GM12878 (cell line): ENCODE measurements at regions not wholly inside any gene's neighbourhood (a gene's known extent, or its start where the extent isn't known, plus 50 kb on each side); places are given as distances from the start of the nearest gene placed in this dataset.

Experiments
- ATAC-seq: fragments of 200-7000 bp; cut with Tn5 transposase; 3 replicates; pipeline ENCODE4 v1.9.1; 2020; ENCODE audit warnings: mild to moderate bottlenecking, moderate library complexity
- BruUV-seq: library from RNA; stranded (reverse); fragments of 400-500 nt; replicated peaks from 2 replicates; lab custom pipeline; 2021; lab: Mats Ljungman, UMichigan
- CTCF ChIA-PET: fragments of 300-600 bp; sonication (Branson Sonifier 250); formaldehyde crosslinking; extraction: SDS; loops from one replicate; lab custom pipeline; 2021; ENCODE audit warnings: inconsistent platforms; lab: Yijun Ruan, JAX
- POLR2A ChIA-PET: fragments of 350-600 bp; formaldehyde crosslinking; extraction: SDS; loops from one replicate; lab custom pipeline; 2021; ENCODE audit warnings: inconsistent platforms; lab: Charles Lee
- RAD21 ChIA-PET: fragments of 300-600 bp; sonication (Branson Sonifier 250); formaldehyde crosslinking; loops from one replicate; lab custom pipeline; 2023; ENCODE audit warnings: antibody characterized with exemption; ENCODE audit not compliant: unreplicated experiment; lab: Charles Lee
- SMC1A ChIA-PET: fragments of 300-600 bp; sonication (Branson Sonifier 250); formaldehyde crosslinking; loops from one replicate; lab custom pipeline; 2023; ENCODE audit not compliant: unreplicated experiment, uncharacterized antibody; lab: Charles Lee
- DNase-seq: peaks from one replicate; pipeline ENCODE4 v3.0.0-alpha.2; 2011; ENCODE audit warnings: low read depth, low spot score
- FAIRE-seq: peaks from 3 replicates; lab custom pipeline; 2011; peaks lifted over from hg19 to GRCh38; lab: Jason Lieb, UNC
- H2AFZ ChIP-seq: 2 replicates; pipeline ENCODE4 v1.6.0; 2011; ENCODE audit warnings: low read depth, low read length, control low read depth; ENCODE audit not compliant: control insufficient read depth
- H3K27ac ChIP-seq: 2 replicates; pipeline ENCODE4 v1.5.1; 2011; ENCODE audit warnings: control low read depth; ENCODE audit not compliant: control insufficient read depth, insufficient read depth
- H3K27me3 ChIP-seq, 2 experiments: replicated peaks in 1 of 2; 2 replicates each; pipeline versions ENCODE4 v1.6.0 to v1.6.1; 2011; ENCODE audit warnings: low read length in 1 of 2; ENCODE audit not compliant: control insufficient read depth in 2 of 2, insufficient read depth in 2 of 2
- H3K36me3 ChIP-seq, 2 experiments: 2 replicates each; pipeline ENCODE4 v1.5.1; 2011; ENCODE audit warnings: low read length in 1 of 2; ENCODE audit not compliant: control insufficient read depth in 2 of 2, insufficient read depth in 2 of 2
- H3K4me1 ChIP-seq: 2 replicates; pipeline ENCODE4 v1.6.1; 2011; ENCODE audit warnings: mild to moderate bottlenecking, low read length, moderate library complexity, mixed read lengths; ENCODE audit not compliant: control insufficient read depth, insufficient read depth
- H3K4me2 ChIP-seq: 2 replicates; pipeline ENCODE4 v1.6.0; 2011; ENCODE audit warnings: control low read depth; ENCODE audit not compliant: control insufficient read depth, insufficient read depth
- H3K4me3 ChIP-seq: fragments of 200-600 bp; sonication (generic); 2 replicates; pipeline ENCODE4 v1.5.1; 2016
- H3K79me2 ChIP-seq: 2 replicates; pipeline ENCODE4 v1.6.0; 2011; ENCODE audit warnings: low read length; ENCODE audit not compliant: control insufficient read depth, insufficient read depth
- H3K9ac ChIP-seq: 2 replicates; pipeline ENCODE4 v1.8.0; 2011; ENCODE audit warnings: low read length, control low read depth, mixed read lengths; ENCODE audit not compliant: control insufficient read depth, insufficient read depth
- H3K9me3 ChIP-seq: replicated peaks from 3 replicates; pipeline ENCODE4 v1.5.1; 2011; ENCODE audit warnings: mild to moderate bottlenecking, low read length; ENCODE audit not compliant: control insufficient read depth, insufficient read depth
- H4K20me1 ChIP-seq: 2 replicates; pipeline ENCODE4 v1.6.0; 2011; ENCODE audit not compliant: control insufficient read depth, insufficient read depth
- CREB1 ChIP-seq: IDR thresholded peaks from 2 replicates; pipeline ENCODE4 v1.6.1; 2012; ENCODE audit warnings: low read depth, mild to moderate bottlenecking, inconsistent platforms
- EED ChIP-seq: sonication (generic); IDR thresholded peaks from 2 replicates; pipeline ENCODE4 v1.6.1; 2016; ENCODE audit warnings: antibody characterized with exemption, low read depth
- ETV6 ChIP-seq, 2 experiments: fragments of 450-650 bp in 1 of 2; IDR thresholded peaks in 1 of 2; conservative IDR thresholded peaks in 1 of 2; 2 replicates each; pipeline ENCODE4 v1.6.1; 2014; ENCODE audit warnings: antibody characterized with exemption in 1 of 2, borderline replicate concordance in 1 of 2, low read depth in 1 of 2, mild to moderate bottlenecking in 1 of 2, moderate library complexity in 1 of 2
- FOXM1 ChIP-seq: IDR thresholded peaks from 2 replicates; pipeline ENCODE4 v1.6.1; 2012; ENCODE audit warnings: low read depth, mild to moderate bottlenecking, inconsistent platforms, low read length, moderate library complexity
- GATAD2B ChIP-seq: fragments of 450-650 bp; conservative IDR thresholded peaks from 2 replicates; pipeline ENCODE4 v1.6.1; 2017; ENCODE audit warnings: low read depth, mild to moderate bottlenecking, moderate library complexity
- IKZF1 ChIP-seq: fragments of 450-650 bp; conservative IDR thresholded peaks from 2 replicates; pipeline ENCODE4 v1.6.1; 2017; ENCODE audit warnings: antibody characterized with exemption, mild to moderate bottlenecking
- MEF2A ChIP-seq: IDR thresholded peaks from 2 replicates; pipeline ENCODE4 v1.6.1; 2011; ENCODE audit warnings: low read depth, mild to moderate bottlenecking, low read length, moderate library complexity; ENCODE audit not compliant: insufficient read depth
- MTA2 ChIP-seq: fragments of 450-650 bp; IDR thresholded peaks from 2 replicates; pipeline ENCODE4 v1.6.1; 2016; ENCODE audit warnings: low read depth, mild to moderate bottlenecking, moderate library complexity
- NFIC ChIP-seq: IDR thresholded peaks from 2 replicates; pipeline ENCODE4 v1.6.1; 2012; ENCODE audit warnings: low read depth, mild to moderate bottlenecking, inconsistent platforms, low read length, moderate library complexity
- PML ChIP-seq: IDR thresholded peaks from 2 replicates; pipeline ENCODE4 v1.6.1; 2012; ENCODE audit warnings: low read length, inconsistent platforms
- SPI1 ChIP-seq: IDR thresholded peaks from 2 replicates; pipeline ENCODE4 v1.6.1; 2011; ENCODE audit warnings: low read depth, mild to moderate bottlenecking, low read length, moderate library complexity, borderline replicate concordance; ENCODE audit not compliant: insufficient read depth
- TARDBP ChIP-seq: IDR thresholded peaks from 2 replicates; pipeline ENCODE4 v1.6.1; 2016; ENCODE audit warnings: borderline replicate concordance
- WRNIP1 ChIP-seq: IDR thresholded peaks from 2 replicates; pipeline ENCODE4 v1.6.1; 2011; ENCODE audit warnings: low read depth, low read length, improper control_type of control experiment, borderline replicate concordance
- WGBS: methylation state at CpG from one replicate; pipeline ENCODE4 v1.1.6; 2016; ENCODE audit warnings: low lambda C conversion rate; ENCODE audit not compliant: insufficient replicate concordance, insufficient coverage; ENCODE audit errors: missing lambda C conversion rate; 5-methylcytosine and 5-hydroxymethylcytosine counted together
- in situ Hi-C: fragments of 300-500 bp; cut with MboI; formaldehyde crosslinking; loops from 9 replicates; pipeline ENCODE4 v1.14.3; 2018; ENCODE audit warnings: mixed read lengths
- intact Hi-C: fragments of 100-400 bp; cut with micrococcal nuclease; formaldehyde crosslinking; loops from one replicate; pipeline ENCODE4 v1.14.2; 2022; ENCODE audit not compliant: unreplicated experiment
- TF ChIP-seq, protein P1 (sequence below): fragments of 450-650 bp; conservative IDR thresholded peaks from 2 replicates; pipeline ENCODE4 v1.6.1; 2017; ENCODE audit warnings: mild to moderate bottlenecking, moderate library complexity
- TF ChIP-seq, protein P2 (sequence below): fragments of 450-650 bp; IDR thresholded peaks from 2 replicates; pipeline ENCODE4 v1.6.1; 2016; ENCODE audit warnings: mild to moderate bottlenecking, moderate library complexity, borderline replicate concordance
- TF ChIP-seq, protein P3 (sequence below), 3 experiments: IDR thresholded peaks in 2 of 3; conservative IDR thresholded peaks in 1 of 3; 2 replicates each; pipeline ENCODE4 v1.5.1; 2011; ENCODE audit warnings: low read depth in 3 of 3, low read length in 3 of 3, mild to moderate bottlenecking in 3 of 3, control low read depth in 2 of 3, moderate library complexity in 2 of 3, inconsistent platforms in 1 of 3, mixed read lengths in 1 of 3; ENCODE audit not compliant: control insufficient read depth in 2 of 3, insufficient read depth in 1 of 3; ENCODE audit errors: extremely low read depth in 1 of 3

DNA sequence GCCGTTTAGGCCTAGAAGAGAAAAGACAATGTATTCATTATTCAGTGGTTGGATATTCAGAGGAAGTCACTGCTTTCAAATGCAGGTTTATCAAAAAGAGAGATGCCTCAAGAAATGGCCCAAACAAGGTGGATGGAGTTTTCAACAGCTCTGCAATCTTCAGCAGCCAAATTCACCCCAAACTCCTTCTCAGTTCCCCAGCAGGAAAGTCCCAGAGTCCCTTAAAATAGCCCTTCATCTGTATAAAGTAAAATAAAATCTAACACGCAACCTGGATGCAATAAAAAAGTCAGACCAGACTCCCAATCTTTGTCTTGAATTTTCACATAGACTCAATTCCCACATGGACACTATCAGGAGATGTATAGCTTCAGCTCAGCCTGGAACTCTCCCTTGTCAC, 101.6 kb upstream of the SPATA12 start:
- Histone ChIP-seq H3K36me3 (no peaks in the 10 kb centered on the region), H3K9me3 (no peaks in the 10 kb centered on the region; the same call in 2 of the 3 replicates), H3K27me3 (no peaks in the 10 kb centered on the region), H4K20me1 (no peaks in the 10 kb centered on the region), H3K4me3 (0 out of 2 replicates have a peak overlapping the region, but pooled peaks have one; percentile 3), H3K27ac (peak overlapping the region; percentile 29; the same call in 1 of the 2 replicates), H3K79me2 (no peaks in the 10 kb centered on the region), H3K4me1 (peaks cover 23% of the 10 kb centered on the region), H2AFZ (no peak overlapping the region; the same call in 1 of the 2 replicates), H3K9ac (no peak overlapping the region), H3K4me2 (peak overlapping the region; percentile 75)
- ChIA-PET RAD21 (interaction anchor here (0.8 to 2.5 kb wide), 9 partner anchors 12 to 269 kb away, joined by 3 to 12 read pairs (median 3); partner anchors contain the start of gene ARHGEF3), POLR2A (interaction anchor here (0.8 to 1.5 kb wide), 4 partner anchors 12 to 95 kb away, joined by 3 to 5 read pairs (median 4); no protein-coding TSS in a partner anchor), CTCF (interaction anchor here (0.5 to 3.5 kb wide), 7 partner anchors 16 to 1716 kb away, joined by 3 to 11 read pairs (median 4); no protein-coding TSS in a partner anchor), SMC1A (interaction anchor here (1.0 to 6.4 kb wide), 9 partner anchors 11 to 257 kb away, joined by 3 to 42 read pairs (median 8); no protein-coding TSS in a partner anchor)
- ATAC-seq (no peak), DNase-seq (no peak), FAIRE-seq (no peak)
- in situ Hi-C loops (no loop called here), intact Hi-C loops (loop anchor here (2.0 kb wide), 1 partner anchor 42 kb away; no protein-coding TSS in a partner anchor)
- WGBS = 38% methylated on average over 2 of the region's 2 CpGs
- no TSS peak for BruUV-seq
- TF ChIP-seq ETV6 (conservative IDR thresholded peaks at IDR 0.05 in 1 of 2, IDR thresholded peaks at IDR 0.05 in 1 of 2; ENCODE audit: borderline replicate concordance in 1 of 2, low read depth in 1 of 2) (peak in 1 of 2 experiments; percentile 14; a peak in 1 of 4 replicates), IKZF1 (0 out of 2 replicates have a peak, but pooled peaks have one; percentile 20), NFIC (peak; percentile 59; the same call in 1 of the 2 replicates), CREB1 (0 out of 2 replicates have a peak, but pooled peaks have one; percentile 19), FOXM1 (peak; percentile 49; the same call in 1 of the 2 replicates), SPI1 (peak; percentile 64), GATAD2B (no peak), TARDBP (no peak), WRNIP1 (no peak), MTA2 (no peak), PML (no peak), MEF2A (no peak), EED (peak; percentile 61)
- TF ChIP-seq, protein P1, sequence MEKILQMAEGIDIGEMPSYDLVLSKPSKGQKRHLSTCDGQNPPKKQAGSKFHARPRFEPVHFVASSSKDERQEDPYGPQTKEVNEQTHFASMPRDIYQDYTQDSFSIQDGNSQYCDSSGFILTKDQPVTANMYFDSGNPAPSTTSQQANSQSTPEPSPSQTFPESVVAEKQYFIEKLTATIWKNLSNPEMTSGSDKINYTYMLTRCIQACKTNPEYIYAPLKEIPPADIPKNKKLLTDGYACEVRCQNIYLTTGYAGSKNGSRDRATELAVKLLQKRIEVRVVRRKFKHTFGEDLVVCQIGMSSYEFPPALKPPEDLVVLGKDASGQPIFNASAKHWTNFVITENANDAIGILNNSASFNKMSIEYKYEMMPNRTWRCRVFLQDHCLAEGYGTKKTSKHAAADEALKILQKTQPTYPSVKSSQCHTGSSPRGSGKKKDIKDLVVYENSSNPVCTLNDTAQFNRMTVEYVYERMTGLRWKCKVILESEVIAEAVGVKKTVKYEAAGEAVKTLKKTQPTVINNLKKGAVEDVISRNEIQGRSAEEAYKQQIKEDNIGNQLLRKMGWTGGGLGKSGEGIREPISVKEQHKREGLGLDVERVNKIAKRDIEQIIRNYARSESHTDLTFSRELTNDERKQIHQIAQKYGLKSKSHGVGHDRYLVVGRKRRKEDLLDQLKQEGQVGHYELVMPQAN = no peak
- TF ChIP-seq, protein P2, sequence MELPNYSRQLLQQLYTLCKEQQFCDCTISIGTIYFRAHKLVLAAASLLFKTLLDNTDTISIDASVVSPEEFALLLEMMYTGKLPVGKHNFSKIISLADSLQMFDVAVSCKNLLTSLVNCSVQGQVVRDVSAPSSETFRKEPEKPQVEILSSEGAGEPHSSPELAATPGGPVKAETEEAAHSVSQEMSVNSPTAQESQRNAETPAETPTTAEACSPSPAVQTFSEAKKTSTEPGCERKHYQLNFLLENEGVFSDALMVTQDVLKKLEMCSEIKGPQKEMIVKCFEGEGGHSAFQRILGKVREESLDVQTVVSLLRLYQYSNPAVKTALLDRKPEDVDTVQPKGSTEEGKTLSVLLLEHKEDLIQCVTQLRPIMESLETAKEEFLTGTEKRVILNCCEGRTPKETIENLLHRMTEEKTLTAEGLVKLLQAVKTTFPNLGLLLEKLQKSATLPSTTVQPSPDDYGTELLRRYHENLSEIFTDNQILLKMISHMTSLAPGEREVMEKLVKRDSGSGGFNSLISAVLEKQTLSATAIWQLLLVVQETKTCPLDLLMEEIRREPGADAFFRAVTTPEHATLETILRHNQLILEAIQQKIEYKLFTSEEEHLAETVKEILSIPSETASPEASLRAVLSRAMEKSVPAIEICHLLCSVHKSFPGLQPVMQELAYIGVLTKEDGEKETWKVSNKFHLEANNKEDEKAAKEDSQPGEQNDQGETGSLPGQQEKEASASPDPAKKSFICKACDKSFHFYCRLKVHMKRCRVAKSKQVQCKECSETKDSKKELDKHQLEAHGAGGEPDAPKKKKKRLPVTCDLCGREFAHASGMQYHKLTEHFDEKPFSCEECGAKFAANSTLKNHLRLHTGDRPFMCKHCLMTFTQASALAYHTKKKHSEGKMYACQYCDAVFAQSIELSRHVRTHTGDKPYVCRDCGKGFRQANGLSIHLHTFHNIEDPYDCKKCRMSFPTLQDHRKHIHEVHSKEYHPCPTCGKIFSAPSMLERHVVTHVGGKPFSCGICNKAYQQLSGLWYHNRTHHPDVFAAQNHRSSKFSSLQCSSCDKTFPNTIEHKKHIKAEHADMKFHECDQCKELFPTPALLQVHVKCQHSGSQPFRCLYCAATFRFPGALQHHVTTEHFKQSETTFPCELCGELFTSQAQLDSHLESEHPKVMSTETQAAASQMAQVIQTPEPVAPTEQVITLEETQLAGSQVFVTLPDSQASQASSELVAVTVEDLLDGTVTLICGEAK = no peak
- TF ChIP-seq, protein P3, sequence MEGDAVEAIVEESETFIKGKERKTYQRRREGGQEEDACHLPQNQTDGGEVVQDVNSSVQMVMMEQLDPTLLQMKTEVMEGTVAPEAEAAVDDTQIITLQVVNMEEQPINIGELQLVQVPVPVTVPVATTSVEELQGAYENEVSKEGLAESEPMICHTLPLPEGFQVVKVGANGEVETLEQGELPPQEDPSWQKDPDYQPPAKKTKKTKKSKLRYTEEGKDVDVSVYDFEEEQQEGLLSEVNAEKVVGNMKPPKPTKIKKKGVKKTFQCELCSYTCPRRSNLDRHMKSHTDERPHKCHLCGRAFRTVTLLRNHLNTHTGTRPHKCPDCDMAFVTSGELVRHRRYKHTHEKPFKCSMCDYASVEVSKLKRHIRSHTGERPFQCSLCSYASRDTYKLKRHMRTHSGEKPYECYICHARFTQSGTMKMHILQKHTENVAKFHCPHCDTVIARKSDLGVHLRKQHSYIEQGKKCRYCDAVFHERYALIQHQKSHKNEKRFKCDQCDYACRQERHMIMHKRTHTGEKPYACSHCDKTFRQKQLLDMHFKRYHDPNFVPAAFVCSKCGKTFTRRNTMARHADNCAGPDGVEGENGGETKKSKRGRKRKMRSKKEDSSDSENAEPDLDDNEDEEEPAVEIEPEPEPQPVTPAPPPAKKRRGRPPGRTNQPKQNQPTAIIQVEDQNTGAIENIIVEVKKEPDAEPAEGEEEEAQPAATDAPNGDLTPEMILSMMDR (IDR thresholded peaks at IDR 0.05 in 2 of 3, conservative IDR thresholded peaks at IDR 0.05 in 1 of 3; ENCODE audit: control insufficient read depth in 2 of 3, extremely low read depth in 1 of 3, insufficient read depth in 1 of 3, low read depth in 3 of 3, low read length in 3 of 3) = no peak
